ENCODE measurements at regions not wholly inside any gene's neighbourhood (a gene's known extent, or its start where the extent isn't known, plus 50 kb on each side); places are given as distances from the start of the nearest gene placed in this dataset.

DNA sequence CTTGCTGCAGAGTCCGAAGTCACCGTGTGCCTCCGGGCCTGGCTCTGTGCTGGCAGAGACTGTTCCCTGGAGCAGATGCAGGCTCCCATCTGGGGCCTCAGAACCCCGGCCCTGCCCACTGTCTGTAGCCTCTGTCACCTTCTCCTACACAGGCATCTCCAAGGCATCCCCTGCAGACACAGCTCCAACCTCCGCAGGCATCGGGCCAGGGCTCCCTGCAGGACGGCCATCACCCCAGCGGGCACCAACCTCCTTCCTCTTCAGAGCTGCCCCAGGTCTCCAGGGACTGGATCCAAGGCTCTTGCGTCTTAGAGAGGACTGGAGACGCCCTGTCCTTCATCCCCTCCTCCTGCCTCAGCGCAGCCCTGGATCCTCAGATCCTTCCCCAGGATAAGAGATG is 69.9 kb upstream of the MYL10 start:
- 89% methylated on average over 11 of the region's 11 CpGs for WGBS
- TF ChIP-seq YY1 (IDR thresholded peaks at IDR 0.05) (no peak), ZBTB33 (IDR thresholded peaks at IDR 0.05) (no peak), FOXA2 (IDR thresholded peaks at IDR 0.05) (no peak), HNF4G (IDR thresholded peaks at IDR 0.05) (no peak), HNF4A (conservative IDR thresholded peaks at IDR 0.05) (no peak), EGR1 (IDR thresholded peaks at IDR 0.05; ENCODE audit: low read depth in 2 of 2) (no peak), JUND (IDR thresholded peaks at IDR 0.05) (no peak)
- TF ChIP-seq, protein P1, sequence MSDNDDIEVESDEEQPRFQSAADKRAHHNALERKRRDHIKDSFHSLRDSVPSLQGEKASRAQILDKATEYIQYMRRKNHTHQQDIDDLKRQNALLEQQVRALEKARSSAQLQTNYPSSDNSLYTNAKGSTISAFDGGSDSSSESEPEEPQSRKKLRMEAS (IDR thresholded peaks at IDR 0.05): no peak
- TF ChIP-seq, protein P2, sequence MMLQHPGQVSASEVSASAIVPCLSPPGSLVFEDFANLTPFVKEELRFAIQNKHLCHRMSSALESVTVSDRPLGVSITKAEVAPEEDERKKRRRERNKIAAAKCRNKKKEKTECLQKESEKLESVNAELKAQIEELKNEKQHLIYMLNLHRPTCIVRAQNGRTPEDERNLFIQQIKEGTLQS (IDR thresholded peaks at IDR 0.05): no peak
- H3K9me3 ChIP-seq (ENCODE audit: control insufficient read depth in 4 of 4, low read length in 3 of 4): no peaks in the 10 kb centered on the region
- H3K9ac ChIP-seq (ENCODE audit: low read depth in 1 of 2, low read length in 2 of 2): no peak overlapping the region
- no peaks in the 10 kb centered on the region for H3K27me3 ChIP-seq (ENCODE audit: control insufficient read depth in 4 of 4, insufficient read depth in 4 of 4, low read length in 3 of 4)
- H3K4me1 ChIP-seq (ENCODE audit: control insufficient read depth in 4 of 4, insufficient read depth in 4 of 4, low read length in 3 of 4): no peaks in the 10 kb centered on the region
- no peaks in the 10 kb centered on the region for H3K36me3 ChIP-seq (ENCODE audit: control insufficient read depth in 4 of 4, insufficient read depth in 3 of 4, low read depth in 1 of 4, low read length in 3 of 4)
- no peak overlapping the region for H3K4me3 ChIP-seq (ENCODE audit: low read depth in 1 of 3, low read length in 3 of 3)
- H3K27ac ChIP-seq (ENCODE audit: low read depth in 1 of 2, low read length in 2 of 2): no peak overlapping the region
- DNase-seq (ENCODE audit: low spot score): no peak

DNA sequence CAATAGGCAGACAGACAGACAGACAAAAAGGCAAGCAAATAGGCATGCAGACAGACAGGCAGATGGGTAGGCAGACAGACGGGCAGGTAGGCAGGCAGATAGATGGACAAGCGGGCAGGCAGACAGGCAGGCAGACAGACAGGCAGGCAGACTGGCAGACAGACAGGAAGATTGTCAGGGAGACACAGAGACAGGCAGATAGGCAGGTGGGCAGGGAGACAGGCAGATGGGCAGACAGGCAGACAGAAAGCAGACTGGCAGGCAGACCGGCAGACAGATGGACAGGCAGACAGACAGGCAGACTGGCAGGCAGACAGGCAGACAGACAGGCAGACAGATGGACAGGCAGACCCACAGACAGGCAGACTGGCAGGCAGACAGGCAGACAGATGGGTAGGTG is 70.3 kb upstream of the MYL10 start:
- H3K9ac ChIP-seq (ENCODE audit: low read depth in 1 of 2, low read length in 2 of 2): no peak overlapping the region
- TF ChIP-seq REST (IDR thresholded peaks at IDR 0.05) (no peak), ZBTB33 (IDR thresholded peaks at IDR 0.05) (no peak), CTCF (IDR thresholded peaks at IDR 0.05; ENCODE audit: low read depth, low read length, missing input control) (no peak), JUND (IDR thresholded peaks at IDR 0.05) (no peak), RAD21 (IDR thresholded peaks at IDR 0.05) (no peak), SP1 (IDR thresholded peaks at IDR 0.05) (no peak), TAF1 (conservative IDR thresholded peaks at IDR 0.05) (no peak), GABPA (IDR thresholded peaks at IDR 0.05 in 1 of 2, conservative IDR thresholded peaks at IDR 0.05 in 1 of 2) (no peak), HNF4G (IDR thresholded peaks at IDR 0.05) (no peak), HNF4A (conservative IDR thresholded peaks at IDR 0.05) (no peak)
- no peak overlapping the region for H3K27ac ChIP-seq (ENCODE audit: low read depth in 1 of 2, low read length in 2 of 2)
- WGBS: 83% methylated on average over 3 of the region's 3 CpGs
- H3K4me1 ChIP-seq (ENCODE audit: control insufficient read depth in 4 of 4, insufficient read depth in 4 of 4, low read length in 3 of 4): no peaks in the 10 kb centered on the region
- H3K27me3 ChIP-seq (ENCODE audit: control insufficient read depth in 4 of 4, insufficient read depth in 4 of 4, low read length in 3 of 4): no peaks in the 10 kb centered on the region
- no peak for DNase-seq (ENCODE audit: low spot score)
- no peaks in the 10 kb centered on the region for H3K36me3 ChIP-seq (ENCODE audit: control insufficient read depth in 4 of 4, insufficient read depth in 3 of 4, low read depth in 1 of 4, low read length in 3 of 4)
- H3K4me3 ChIP-seq (ENCODE audit: low read depth in 1 of 3, low read length in 3 of 3): no peak overlapping the region
- H3K9me3 ChIP-seq (ENCODE audit: control insufficient read depth in 4 of 4, low read length in 3 of 4): no peaks in the 10 kb centered on the region

All from liver (tissue), 8 donors.